HEK293T (cell line): ENCODE measurements at regions not wholly inside any gene's neighbourhood (a gene's known extent, or its start where the extent isn't known, plus 50 kb on each side); places are given as distances from the start of the nearest gene placed in this dataset.

Source experiments
- CTCF ChIA-PET: fragments of 350-600 bp; formaldehyde crosslinking; extraction: SDS; loops from one replicate; lab custom pipeline; 2021; ENCODE audit warnings: antibody characterized with exemption, inconsistent platforms; lab: Yijun Ruan, JAX
- POLR2A ChIA-PET: fragments of 350-600 bp; formaldehyde crosslinking; extraction: SDS; loops from one replicate; lab custom pipeline; 2020; ENCODE audit warnings: antibody characterized with exemption, inconsistent platforms; lab: Yijun Ruan, JAX
- DNase-seq: peaks from one replicate; pipeline ENCODE4 v3.0.0; 2012; ENCODE audit warnings: mixed read lengths; ENCODE audit errors: extremely low spot score
- ARNT ChIP-seq: fragments of 450-650 bp; IDR thresholded peaks from 2 replicates; pipeline ENCODE4 v1.6.1; 2017; ENCODE audit warnings: mild to moderate bottlenecking
- BHLHE40 ChIP-seq: fragments of 450-650 bp; IDR thresholded peaks from 2 replicates; pipeline ENCODE4 v1.6.1; 2016; ENCODE audit warnings: mild to moderate bottlenecking, moderate library complexity, borderline replicate concordance
- CTBP1 ChIP-seq: fragments of 450-650 bp; IDR thresholded peaks from 2 replicates; pipeline ENCODE4 v1.6.1; 2016; ENCODE audit warnings: borderline replicate concordance
- ELF4 ChIP-seq: fragments of 450-650 bp; IDR thresholded peaks from 2 replicates; pipeline ENCODE4 v1.6.1; 2017; ENCODE audit warnings: antibody characterized with exemption
- FOXA1 ChIP-seq: fragments of 450-650 bp; IDR thresholded peaks from 2 replicates; pipeline ENCODE4 v1.6.1; 2016; ENCODE audit warnings: mild to moderate bottlenecking
- FOXK2 ChIP-seq: fragments of 450-650 bp; IDR thresholded peaks from 2 replicates; pipeline ENCODE4 v1.6.1; 2016; ENCODE audit warnings: mild to moderate bottlenecking
- FOXM1 ChIP-seq: fragments of 450-650 bp; IDR thresholded peaks from 2 replicates; pipeline ENCODE4 v1.6.1; 2017; ENCODE audit warnings: mild to moderate bottlenecking, borderline replicate concordance
- HDGF ChIP-seq: fragments of 450-650 bp; IDR thresholded peaks from 2 replicates; pipeline ENCODE4 v1.6.1; 2017; ENCODE audit warnings: antibody characterized with exemption, borderline replicate concordance
- L3MBTL2 ChIP-seq: fragments of 450-650 bp; conservative IDR thresholded peaks from 2 replicates; pipeline ENCODE4 v1.6.1; 2016; ENCODE audit warnings: mild to moderate bottlenecking
- LEF1 ChIP-seq: fragments of 450-650 bp; IDR thresholded peaks from 2 replicates; pipeline ENCODE4 v1.6.1; 2017; ENCODE audit warnings: mild to moderate bottlenecking, borderline replicate concordance
- NFRKB ChIP-seq: fragments of 450-650 bp; IDR thresholded peaks from 2 replicates; pipeline ENCODE4 v1.6.1; 2016; ENCODE audit warnings: mild to moderate bottlenecking, moderate library complexity
- SP1 ChIP-seq: fragments of 450-650 bp; IDR thresholded peaks from 2 replicates; pipeline ENCODE4 v1.6.1; 2017
- SUZ12 ChIP-seq: fragments of 450-650 bp; IDR thresholded peaks from 2 replicates; pipeline ENCODE4 v1.6.1; 2016; ENCODE audit warnings: mild to moderate bottlenecking
- TARDBP ChIP-seq: fragments of 450-650 bp; IDR thresholded peaks from 2 replicates; pipeline ENCODE4 v1.6.1; 2016
- ZNF384 ChIP-seq: fragments of 450-650 bp; IDR thresholded peaks from 2 replicates; pipeline ENCODE4 v1.6.1; 2016
- TF ChIP-seq, protein P1 (sequence below): fragments of 450-650 bp; IDR thresholded peaks from 2 replicates; pipeline ENCODE4 v1.6.1; 2016

DNA sequence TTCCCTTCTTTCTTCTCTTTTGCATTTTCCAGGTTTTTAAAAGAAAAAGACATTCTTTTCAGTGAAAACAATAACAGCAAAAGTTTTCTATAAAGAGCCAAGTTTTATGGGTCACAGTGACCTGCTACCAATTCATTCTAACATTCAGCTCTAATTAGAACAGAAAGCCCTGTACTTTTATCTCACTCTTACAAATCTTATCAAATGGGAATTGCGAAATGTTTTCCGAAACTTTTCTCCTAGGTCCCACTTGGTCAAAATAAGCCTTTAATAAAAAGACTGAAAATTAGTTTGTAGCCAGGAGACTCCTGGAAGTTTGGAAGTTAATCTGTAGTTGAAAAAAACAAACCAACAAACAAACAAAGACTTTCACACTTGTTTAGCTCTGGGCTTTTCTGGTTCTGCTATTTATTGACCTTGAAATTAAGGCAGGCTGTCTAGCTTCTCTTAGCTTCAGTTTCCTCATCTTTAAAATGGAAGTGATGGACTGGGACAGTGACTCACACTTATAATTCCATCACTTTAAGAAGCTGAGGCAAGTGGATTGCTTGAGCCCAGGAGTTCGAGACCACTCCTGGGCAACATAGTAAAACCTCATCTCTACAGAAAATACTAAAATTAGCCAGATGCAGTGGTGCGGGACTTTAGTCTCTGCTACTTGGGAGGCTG, 613.5 kb upstream of the CDH4 start:
- no peak for TF ChIP-seq L3MBTL2
- TF ChIP-seq FOXA1, result no peak
- no peak for TF ChIP-seq SUZ12
- no peak for TF ChIP-seq ARNT
- TF ChIP-seq CTBP1, result no peak
- no peak for TF ChIP-seq TARDBP
- no peak for TF ChIP-seq LEF1
- no peak for TF ChIP-seq HDGF
- TF ChIP-seq NFRKB, result no peak
- TF ChIP-seq, protein P1, sequence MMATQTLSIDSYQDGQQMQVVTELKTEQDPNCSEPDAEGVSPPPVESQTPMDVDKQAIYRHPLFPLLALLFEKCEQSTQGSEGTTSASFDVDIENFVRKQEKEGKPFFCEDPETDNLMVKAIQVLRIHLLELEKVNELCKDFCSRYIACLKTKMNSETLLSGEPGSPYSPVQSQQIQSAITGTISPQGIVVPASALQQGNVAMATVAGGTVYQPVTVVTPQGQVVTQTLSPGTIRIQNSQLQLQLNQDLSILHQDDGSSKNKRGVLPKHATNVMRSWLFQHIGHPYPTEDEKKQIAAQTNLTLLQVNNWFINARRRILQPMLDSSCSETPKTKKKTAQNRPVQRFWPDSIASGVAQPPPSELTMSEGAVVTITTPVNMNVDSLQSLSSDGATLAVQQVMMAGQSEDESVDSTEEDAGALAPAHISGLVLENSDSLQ, result no peak
- no peak for TF ChIP-seq SP1
- TF ChIP-seq FOXM1, result no peak
- TF ChIP-seq FOXK2, result no peak
- TF ChIP-seq BHLHE40, result no peak
- TF ChIP-seq ZNF384, result no peak
- no peak for TF ChIP-seq ELF4
- no peak for DNase-seq
- POLR2A ChIA-PET, result no interaction called here
- CTCF ChIA-PET, result no interaction called here

DNA sequence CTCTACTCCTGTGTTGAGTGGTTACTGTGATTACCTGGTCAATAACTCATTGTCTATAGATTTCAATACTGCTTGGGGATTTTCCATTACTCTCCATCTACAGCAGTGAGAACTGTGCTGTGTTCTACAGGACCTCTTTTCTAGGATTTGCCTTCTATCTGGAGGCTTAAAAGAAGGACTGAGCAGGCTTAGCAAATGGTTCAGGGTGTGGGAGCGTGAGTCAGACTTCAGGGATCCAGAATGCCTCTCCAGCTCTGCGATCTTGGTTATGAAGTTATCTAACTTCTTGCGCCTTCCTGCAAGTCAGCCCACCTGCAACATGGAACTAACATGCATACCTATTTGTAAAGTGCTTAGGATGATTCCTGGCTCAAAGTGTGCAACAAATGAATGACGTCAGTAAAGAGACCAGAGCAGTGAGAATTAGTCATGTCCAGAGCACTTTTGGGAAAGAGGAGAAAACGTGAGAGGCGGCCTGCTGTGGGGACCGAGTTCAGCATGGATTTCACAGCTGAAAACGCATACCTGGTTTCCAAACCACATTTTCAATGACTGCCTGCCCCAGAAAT, 610.1 kb upstream of the CDH4 start:
- DNase-seq, result no peak
- CTCF ChIA-PET, result no interaction called here
- TF ChIP-seq NFRKB (no peak), CTBP1 (no peak), ELF4 (no peak), L3MBTL2 (no peak), BHLHE40 (no peak), FOXM1 (no peak), LEF1 (no peak)
- POLR2A ChIA-PET, result no interaction called here

DNA sequence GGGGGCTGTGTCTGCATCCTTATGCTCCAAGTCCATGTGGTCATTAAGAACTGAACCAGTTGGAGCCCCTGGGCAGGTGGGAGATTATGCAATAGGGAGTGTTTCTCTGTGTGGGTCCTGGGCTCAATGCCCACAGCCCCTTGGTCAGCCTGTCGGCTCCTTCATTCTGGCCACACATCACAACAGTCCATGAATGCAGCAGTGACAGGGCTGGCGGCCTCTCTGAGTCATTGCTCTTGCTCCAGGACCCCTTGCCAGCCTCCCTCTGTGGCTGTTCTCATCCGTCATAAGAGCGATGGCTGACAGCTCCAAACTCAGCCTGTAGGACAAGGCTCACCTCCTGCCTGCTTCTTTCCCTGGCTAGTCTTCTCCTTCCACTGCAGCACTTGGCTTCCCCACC, 609.5 kb upstream of the CDH4 start:
- DNase-seq, result no peak
- ChIA-PET CTCF (no interaction called here), POLR2A (no interaction called here)
- TF ChIP-seq ZNF384 (no peak), ELF4 (no peak), CTBP1 (no peak), BHLHE40 (no peak), NFRKB (no peak), FOXK2 (no peak), LEF1 (no peak), FOXM1 (no peak), TARDBP (no peak), SP1 (no peak), HDGF (no peak), ARNT (no peak), SUZ12 (no peak), L3MBTL2 (no peak), FOXA1 (no peak)
- TF ChIP-seq, protein P1, result no peak

DNA sequence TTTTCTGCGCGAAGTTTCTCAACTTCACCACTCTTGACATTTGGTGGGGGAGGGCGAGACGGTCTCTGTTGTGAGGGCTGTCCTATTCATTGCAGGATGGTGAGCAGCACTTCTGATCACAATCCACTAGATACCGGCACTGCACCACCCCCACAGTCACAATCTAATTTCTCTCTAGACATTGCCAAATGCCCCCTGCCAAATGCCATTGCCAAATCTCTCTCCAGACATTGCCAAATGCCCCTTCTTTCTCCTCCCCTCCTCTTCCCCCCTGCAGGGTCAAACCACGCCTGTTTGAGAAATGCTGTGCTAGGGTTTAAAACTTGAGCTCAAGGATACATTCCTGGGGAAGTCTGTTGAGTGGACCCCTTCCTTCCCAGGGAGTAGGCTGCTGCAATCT, 603.5 kb upstream of the CDH4 start:
- TF ChIP-seq FOXM1 (no peak), FOXA1 (no peak), CTBP1 (no peak), HDGF (no peak), ARNT (no peak), FOXK2 (no peak), LEF1 (no peak), BHLHE40 (no peak), L3MBTL2 (no peak), ZNF384 (no peak), ELF4 (no peak)
- TF ChIP-seq, protein P1, result no peak
- no peak for DNase-seq
- ChIA-PET POLR2A (no interaction called here), CTCF (no interaction called here)

DNA sequence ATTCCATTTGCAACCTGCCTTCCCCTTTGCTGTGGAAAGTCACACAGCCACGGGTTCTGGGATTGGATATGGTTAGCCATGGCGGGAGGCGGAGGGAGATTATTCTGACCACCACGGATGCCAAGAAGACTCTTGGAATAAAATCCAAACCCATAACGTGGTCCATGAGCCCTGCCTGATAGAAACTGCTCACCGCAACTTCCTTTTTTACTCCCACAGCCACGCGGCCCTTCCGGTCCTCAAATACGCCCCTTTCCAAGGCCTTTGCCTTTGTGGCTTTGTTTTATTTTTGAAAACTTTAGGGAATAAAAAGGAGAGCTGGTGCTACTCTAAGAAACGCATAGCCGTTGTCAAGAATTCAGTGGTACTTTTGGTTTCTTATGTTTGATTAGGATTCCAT, 602.5 kb upstream of the CDH4 start:
- CTCF ChIA-PET, result no interaction called here
- TF ChIP-seq SP1 (no peak), FOXA1 (no peak), HDGF (no peak), NFRKB (no peak), L3MBTL2 (no peak), ZNF384 (no peak), BHLHE40 (no peak), SUZ12 (no peak), FOXK2 (no peak), FOXM1 (no peak), CTBP1 (no peak), ARNT (no peak), TARDBP (no peak), LEF1 (no peak), ELF4 (no peak)
- TF ChIP-seq, protein P1, result no peak
- POLR2A ChIA-PET, result no interaction called here
- no peak for DNase-seq
